Activated naive CD8-positive, alpha-beta T cell treated with anti-CD3 and anti-CD28 coated beads, Interleukin-2, amount 10 ng/mL, durations not matched to agents 7 days and 5 days (primary cell): ENCODE measurements at regions not wholly inside any gene's neighbourhood (a gene's known extent, or its start where the extent isn't known, plus 50 kb on each side); places are given as distances from the start of the nearest gene placed in this dataset.
A peak's percentile ranks its signal among the peaks of the same experiment; 100 is the strongest.
"Not testable (repeated sequence)": the region's sequence is repeated elsewhere in the genome, so short reads cannot be mapped to it uniquely, and the experiment has no call there.

Experiments used
- ATAC-seq: fragments of 150-1000 bp; cut with Tn5 transposase; one replicate; pipeline ENCODE4 v1.10.0; 2021; ENCODE audit warnings: low read depth, moderate library complexity
- POLR2A ChIA-PET: fragments of 350-600 bp; sonication (Branson Sonifier 250); formaldehyde crosslinking; loops from one replicate; lab custom pipeline; 2021; ENCODE audit warnings: antibody characterized with exemption; lab: Charles Lee
- DNase-seq: peaks from one replicate; pipeline ENCODE4 v3.0.0; 2021
- H3K27ac Mint-ChIP-seq: one replicate; pipeline ENCODE4 v1.8.0; 2022; ENCODE audit warnings: mild to moderate bottlenecking, mixed read lengths
- H3K27me3 Mint-ChIP-seq: one replicate; pipeline ENCODE4 v1.8.0; 2022; ENCODE audit warnings: mild to moderate bottlenecking, moderate library complexity, mixed read lengths
- H3K36me3 Mint-ChIP-seq: one replicate; pipeline ENCODE4 v1.8.0; 2021; ENCODE audit warnings: mild to moderate bottlenecking, mixed read lengths
- H3K4me1 Mint-ChIP-seq: one replicate; pipeline ENCODE4 v1.8.0; 2021; ENCODE audit warnings: mixed read lengths
- H3K4me3 Mint-ChIP-seq: one replicate; pipeline ENCODE4 v1.8.0; 2022; ENCODE audit warnings: mild to moderate bottlenecking, moderate library complexity, mixed read lengths
- H3K9me3 Mint-ChIP-seq: one replicate; pipeline ENCODE4 v1.8.0; 2021; ENCODE audit warnings: mixed read lengths

DNA sequence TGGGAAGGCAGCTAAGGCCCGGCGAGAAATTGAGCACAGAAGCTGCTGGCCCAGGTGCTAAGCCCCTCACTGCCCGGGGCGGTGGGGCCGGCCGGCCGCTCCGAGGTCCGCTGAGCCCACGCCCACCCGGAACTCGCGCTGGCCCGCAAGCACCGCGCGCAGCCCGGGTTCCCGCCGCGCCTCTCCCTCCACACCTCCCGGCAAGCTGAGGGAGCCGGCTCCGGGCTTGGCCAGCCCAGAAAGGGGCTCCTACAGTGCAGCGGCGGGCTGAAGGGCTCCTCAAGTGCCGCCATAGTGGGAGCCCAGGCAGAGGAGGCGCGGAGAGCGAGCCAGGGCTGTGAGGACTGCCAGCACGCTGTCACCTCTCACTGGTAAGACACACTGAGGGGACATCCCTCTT is 85.5 kb upstream of the C15orf39 start:
- H3K4me3 Mint-ChIP-seq, H3K4me1 Mint-ChIP-seq, ATAC-seq, DNase-seq, H3K27ac Mint-ChIP-seq, POLR2A ChIA-PET: not testable (repeated sequence)
- Mint-ChIP-seq H3K36me3 (peaks cover 13% of the 10 kb centered on the region), H3K9me3 (peaks cover 13% of the 10 kb centered on the region), H3K27me3 (peaks cover 11% of the 10 kb centered on the region)

DNA sequence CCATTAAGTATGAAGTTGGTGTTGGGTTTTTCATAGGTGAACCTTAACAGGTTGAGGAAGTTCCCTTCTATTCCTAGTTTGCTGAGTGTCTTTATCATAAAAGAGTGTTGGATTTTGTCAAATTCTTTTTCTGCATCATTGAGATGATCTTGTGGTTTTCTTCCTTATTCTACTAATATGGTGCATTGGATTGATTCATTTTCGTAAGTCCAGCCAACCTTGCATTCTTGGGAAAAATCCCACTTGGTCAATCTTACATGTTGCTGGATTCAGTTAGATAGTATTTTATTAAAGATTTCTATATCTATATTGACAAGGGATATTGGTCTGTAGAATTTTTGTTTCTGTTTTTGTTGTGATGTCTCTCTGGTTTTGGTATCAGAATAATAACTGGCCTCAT is 83.7 kb upstream of the C15orf39 start:
- H3K9me3 Mint-ChIP-seq, result peaks cover 8% of the 10 kb centered on the region
- peaks cover 2% of the 10 kb centered on the region for H3K4me1 Mint-ChIP-seq
- POLR2A ChIA-PET, result no interaction called here
- DNase-seq (no peak), ATAC-seq (no peak)
- no peak overlapping the region for H3K27ac Mint-ChIP-seq
- H3K4me3 Mint-ChIP-seq, result no peak overlapping the region
- H3K36me3 Mint-ChIP-seq, result peaks cover 7% of the 10 kb centered on the region
- peaks cover 15% of the 10 kb centered on the region for H3K27me3 Mint-ChIP-seq

DNA sequence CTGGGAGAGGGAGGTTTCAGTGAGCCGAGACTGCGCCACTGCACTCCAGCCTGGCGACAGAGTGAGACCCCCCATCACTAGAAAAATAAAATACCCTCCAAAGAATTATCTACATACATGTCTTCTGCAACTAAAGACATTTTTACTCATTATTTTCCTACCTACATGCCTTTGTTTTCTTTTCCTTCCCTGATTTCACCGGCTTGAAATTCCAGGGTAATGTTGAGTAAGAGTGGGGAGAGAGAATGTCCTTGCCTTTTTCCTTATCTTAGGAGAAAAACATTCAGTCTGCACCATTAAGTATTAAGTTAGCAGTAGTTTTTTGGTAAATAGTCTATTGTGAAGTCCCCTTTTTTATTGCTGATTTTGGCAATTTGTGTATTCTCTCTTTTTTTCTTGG is 82.4 kb upstream of the C15orf39 start:
- H3K27ac Mint-ChIP-seq, H3K4me1 Mint-ChIP-seq, H3K36me3 Mint-ChIP-seq, ATAC-seq, H3K9me3 Mint-ChIP-seq, H3K4me3 Mint-ChIP-seq, DNase-seq, POLR2A ChIA-PET: not testable (repeated sequence)
- H3K27me3 Mint-ChIP-seq, result peaks cover 15% of the 10 kb centered on the region

DNA sequence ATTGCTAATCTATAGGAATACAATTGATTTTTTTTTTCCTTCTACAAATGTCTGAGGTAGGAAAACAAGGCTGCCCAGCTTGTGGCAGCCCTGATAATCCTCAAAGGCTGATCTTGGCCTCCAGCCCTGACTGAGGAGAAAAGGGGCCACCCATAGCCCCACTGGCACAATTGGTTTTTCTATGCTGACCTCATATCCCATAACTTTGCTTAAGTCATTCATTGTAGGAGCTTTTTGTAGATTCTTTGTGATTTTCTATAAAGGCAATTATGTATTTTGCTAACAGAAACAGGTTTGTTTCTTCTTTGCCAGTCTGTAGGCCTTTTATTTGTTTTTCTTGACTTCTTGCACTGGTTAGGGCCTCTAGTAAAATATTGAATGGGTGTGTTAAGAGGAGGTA is 80.2 kb upstream of the C15orf39 start:
- H3K27me3 Mint-ChIP-seq, result peaks cover 15% of the 10 kb centered on the region
- H3K4me3 Mint-ChIP-seq, result no peak overlapping the region
- DNase-seq, result no peak
- no peak overlapping the region for H3K27ac Mint-ChIP-seq
- ATAC-seq, result no peak
- H3K9me3 Mint-ChIP-seq, result peaks cover 3% of the 10 kb centered on the region
- POLR2A ChIA-PET, result no interaction called here
- peaks cover 3% of the 10 kb centered on the region for H3K4me1 Mint-ChIP-seq
- no peaks in the 10 kb centered on the region for H3K36me3 Mint-ChIP-seq

DNA sequence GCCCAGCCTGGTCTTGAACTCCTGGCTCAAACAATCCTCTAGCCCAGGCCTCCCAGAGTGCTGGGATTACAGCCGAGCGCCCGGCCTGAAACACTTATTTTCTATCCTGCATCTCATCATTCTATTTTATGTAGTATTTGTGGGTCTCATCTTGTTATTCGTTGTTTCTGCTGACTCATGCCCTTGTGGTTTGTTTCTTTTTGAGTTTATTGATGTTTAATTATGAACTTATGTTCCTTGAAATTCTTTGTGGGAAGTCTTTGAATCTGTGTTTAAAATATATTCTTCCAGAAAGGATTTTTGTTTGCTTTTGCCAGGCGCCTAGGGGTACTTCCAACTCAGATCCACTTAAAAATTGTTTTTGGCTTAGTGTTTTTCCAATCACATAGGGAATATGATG is 78.3 kb upstream of the C15orf39 start:
- Mint-ChIP-seq H3K36me3 (no peaks in the 10 kb centered on the region), H3K9me3 (no peaks in the 10 kb centered on the region), H3K4me1 (peaks cover 9% of the 10 kb centered on the region), H3K27ac (no peak overlapping the region), H3K4me3 (no peak overlapping the region), H3K27me3 (peaks cover 11% of the 10 kb centered on the region)
- POLR2A ChIA-PET, result interaction anchor here (1.0 kb wide), 1 partner anchor 78 kb away, joined by 3 read pairs; no protein-coding TSS in a partner anchor
- ATAC-seq (no peak), DNase-seq (no peak)

DNA sequence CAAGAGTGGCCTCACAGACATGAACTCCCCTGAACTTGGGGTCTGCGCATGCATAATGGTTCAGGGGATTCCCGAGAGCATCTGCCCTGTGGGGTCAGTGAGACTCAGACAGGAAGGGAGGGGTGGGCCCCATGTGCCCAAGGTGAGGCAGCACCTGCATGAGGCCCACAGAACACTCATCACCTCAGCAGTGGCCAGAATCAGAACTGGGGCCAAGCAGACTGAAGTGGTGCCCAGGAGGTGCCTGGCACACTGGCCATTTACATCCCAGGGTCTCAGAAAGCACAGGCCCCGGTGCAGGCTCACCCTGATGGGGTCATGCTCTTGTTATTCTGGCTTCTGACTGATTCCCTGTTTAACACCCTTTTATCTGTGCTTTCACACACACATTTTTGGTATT is 77.4 kb upstream of the C15orf39 start:
- H3K4me3 Mint-ChIP-seq, ATAC-seq, H3K27me3 Mint-ChIP-seq, POLR2A ChIA-PET, H3K9me3 Mint-ChIP-seq, DNase-seq, H3K36me3 Mint-ChIP-seq, H3K27ac Mint-ChIP-seq: not testable (repeated sequence)
- peaks cover 17% of the 10 kb centered on the region for H3K4me1 Mint-ChIP-seq

DNA sequence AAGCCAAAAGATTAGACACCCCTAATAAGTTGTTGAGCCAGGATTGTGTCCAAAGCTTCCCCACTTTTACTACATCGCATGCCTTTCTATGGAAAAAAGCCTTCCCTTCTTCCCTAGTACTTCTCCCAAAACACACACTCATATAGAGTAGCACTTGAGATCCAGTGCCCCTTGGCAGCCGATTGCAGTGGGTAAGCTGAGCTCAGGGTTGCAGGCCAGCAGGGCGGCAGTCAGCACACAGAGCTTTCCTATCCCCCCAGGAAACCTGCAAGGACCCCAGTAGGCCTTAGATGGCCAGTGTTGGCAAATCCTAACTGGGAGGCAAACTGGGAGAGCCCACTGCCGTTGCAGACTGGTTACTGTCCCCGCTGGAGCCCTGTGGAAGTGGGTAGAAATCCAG is 75.7 kb upstream of the C15orf39 start:
- Mint-ChIP-seq H3K27me3 (peaks cover 5% of the 10 kb centered on the region), H3K36me3 (peaks cover 2% of the 10 kb centered on the region), H3K9me3 (no peaks in the 10 kb centered on the region), H3K4me1 (peaks cover 32% of the 10 kb centered on the region), H3K27ac (no peak overlapping the region), H3K4me3 (no peak overlapping the region)
- POLR2A ChIA-PET, result no interaction called here
- no peak for ATAC-seq
- DNase-seq, result no peak

DNA sequence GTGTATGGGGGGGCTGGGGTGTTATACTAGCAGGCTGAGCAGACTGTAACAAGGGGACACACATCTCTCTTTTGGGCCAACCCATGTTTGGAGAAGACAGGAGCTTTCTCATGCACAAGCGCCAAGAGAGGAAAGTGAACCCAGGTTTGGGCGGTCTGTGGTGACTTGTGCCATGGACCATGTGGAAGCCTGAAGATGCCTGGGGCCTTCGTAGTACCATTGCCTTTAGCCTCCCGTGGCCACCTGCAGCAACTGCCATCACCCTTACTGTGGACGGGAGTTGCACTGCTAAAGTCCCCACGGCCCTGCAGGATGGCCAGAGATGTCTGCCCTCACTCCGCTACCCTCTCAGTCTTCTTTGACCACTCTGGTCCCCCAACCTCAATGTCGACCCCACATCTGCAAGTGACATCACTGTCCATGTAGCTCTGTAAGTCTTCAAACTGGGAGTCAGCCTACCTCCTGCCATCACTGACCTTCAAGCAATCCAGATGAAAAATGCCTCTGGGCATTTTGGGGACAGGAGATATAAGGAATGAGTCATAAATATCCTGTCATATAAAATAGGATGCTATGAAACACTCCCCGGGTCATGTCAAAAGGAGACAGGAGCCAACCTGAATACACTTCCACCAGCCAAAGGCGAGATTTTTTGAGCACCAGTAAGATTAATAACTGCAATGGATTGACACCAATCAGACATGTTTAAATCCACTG is 74.7 kb upstream of the C15orf39 start:
- Mint-ChIP-seq H3K4me1 (peaks cover 39% of the 10 kb centered on the region), H3K36me3 (peaks cover 2% of the 10 kb centered on the region), H3K27ac (no peak overlapping the region), H3K27me3 (no peaks in the 10 kb centered on the region), H3K9me3 (no peaks in the 10 kb centered on the region), H3K4me3 (no peak overlapping the region)
- ATAC-seq (no peak), DNase-seq (no peak)
- POLR2A ChIA-PET, result no interaction called here

DNA sequence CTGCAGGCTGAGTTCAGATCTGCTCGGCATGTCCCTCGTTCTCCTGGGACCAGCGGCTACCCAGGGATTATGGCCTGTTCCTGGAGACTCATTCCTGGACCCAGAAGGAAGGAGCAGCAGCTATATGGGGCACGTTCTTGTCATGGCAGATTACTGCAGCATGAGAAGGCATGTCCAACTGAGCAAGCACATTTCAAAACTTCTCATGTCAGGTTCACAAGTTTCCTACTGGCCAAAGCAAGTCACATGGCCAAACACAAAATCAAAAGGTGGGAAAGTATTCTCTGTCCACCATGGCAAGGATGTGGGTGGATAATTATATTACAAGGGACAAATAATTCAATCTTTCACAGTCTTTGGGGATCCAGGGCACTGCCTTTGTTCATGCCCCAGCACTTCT is 71.9 kb upstream of the C15orf39 start:
- POLR2A ChIA-PET, result interaction anchor here (1.1 to 3.4 kb wide), 7 partner anchors 21 to 86 kb away, joined by 3 to 44 read pairs (median 5); partner anchors contain the start of gene C15orf39
- Mint-ChIP-seq H3K4me3 (peak overlapping the region; percentile 32), H3K27me3 (no peaks in the 10 kb centered on the region), H3K4me1 (peaks cover 39% of the 10 kb centered on the region), H3K9me3 (no peaks in the 10 kb centered on the region), H3K27ac (peak overlapping the region; percentile 97), H3K36me3 (peaks cover 2% of the 10 kb centered on the region)
- DNase-seq, result no peak
- ATAC-seq, result no peak

DNA sequence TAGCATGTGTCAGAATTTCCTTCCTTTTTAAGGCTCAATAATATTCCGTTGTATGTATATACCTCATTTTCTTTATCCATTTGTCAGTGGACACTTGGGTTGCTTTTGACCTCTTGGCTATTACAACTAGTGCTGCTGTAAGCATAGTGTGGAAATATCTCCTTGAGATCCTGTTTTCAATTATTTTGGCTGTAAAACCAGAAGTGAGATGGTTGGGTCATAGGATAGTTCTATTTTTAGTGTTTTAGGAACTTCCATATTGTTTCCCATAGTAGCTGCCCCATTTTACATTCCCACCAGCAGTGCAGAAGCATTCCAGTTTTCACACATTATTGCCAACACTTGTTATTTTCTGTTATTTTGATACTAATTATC is 70.4 kb upstream of the C15orf39 start:
- DNase-seq (no peak), ATAC-seq (no peak)
- no peaks in the 10 kb centered on the region for H3K9me3 Mint-ChIP-seq
- peaks cover 2% of the 10 kb centered on the region for H3K27me3 Mint-ChIP-seq
- POLR2A ChIA-PET, result interaction anchor here (0.6 to 3.4 kb wide), 5 partner anchors 14 to 90 kb away, joined by 3 to 44 read pairs (median 5); partner anchors contain the start of gene C15orf39
- H3K36me3 Mint-ChIP-seq, result peaks cover 2% of the 10 kb centered on the region
- peak overlapping the region; percentile 75 for H3K4me3 Mint-ChIP-seq
- H3K27ac Mint-ChIP-seq, result peak overlapping the region; percentile 97
- H3K4me1 Mint-ChIP-seq, result peaks cover 37% of the 10 kb centered on the region

DNA sequence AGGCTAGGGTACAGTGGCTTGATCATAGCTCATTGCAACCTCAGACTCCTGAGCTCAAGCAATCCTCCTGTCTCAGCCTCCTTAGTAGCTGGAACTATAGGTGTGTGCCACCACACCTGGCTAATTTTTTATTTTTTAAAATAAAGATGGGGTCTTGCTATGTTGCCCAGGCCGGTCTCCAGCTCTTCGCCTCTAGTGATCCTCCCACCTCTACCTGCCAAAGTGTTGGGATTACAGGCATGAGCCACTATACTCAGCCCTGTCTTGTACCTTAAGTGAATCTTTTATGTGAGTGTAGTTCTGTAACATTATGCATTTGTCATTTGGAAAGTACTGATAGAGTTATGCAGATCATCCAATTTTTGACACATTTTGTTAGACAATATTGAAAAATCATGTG is 66.9 kb upstream of the C15orf39 start:
- DNase-seq (no peak), ATAC-seq (no peak)
- Mint-ChIP-seq H3K4me1 (peaks cover 20% of the 10 kb centered on the region), H3K36me3 (peaks cover 2% of the 10 kb centered on the region), H3K9me3 (no peaks in the 10 kb centered on the region), H3K27me3 (peaks cover 5% of the 10 kb centered on the region), H3K27ac (no peak overlapping the region), H3K4me3 (no peak overlapping the region)
- POLR2A ChIA-PET, result interaction anchor here (0.6 kb wide), 1 partner anchor 43 kb away, joined by 3 read pairs; no protein-coding TSS in a partner anchor

DNA sequence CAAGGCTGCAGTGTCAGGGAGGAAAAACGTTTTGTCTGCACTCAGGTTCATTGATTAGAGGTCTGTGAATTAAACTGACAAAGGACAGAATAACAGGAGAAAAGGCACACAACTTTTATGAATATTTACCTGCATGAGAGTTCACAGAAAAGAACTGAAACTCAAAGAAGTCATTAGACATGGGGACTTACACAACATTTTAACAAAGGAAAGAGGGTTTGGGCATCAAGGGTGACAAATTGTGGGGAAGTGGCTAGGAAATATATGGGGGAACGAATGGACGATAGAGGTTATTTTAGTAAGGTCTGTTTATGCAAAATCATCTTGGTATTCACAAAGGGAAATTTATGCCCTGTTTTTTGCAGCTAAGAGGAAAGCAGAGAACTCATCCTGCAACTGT is 65.6 kb upstream of the C15orf39 start:
- no peak for DNase-seq
- Mint-ChIP-seq H3K27me3 (peaks cover 5% of the 10 kb centered on the region), H3K4me3 (no peak overlapping the region), H3K4me1 (peaks cover 8% of the 10 kb centered on the region), H3K9me3 (peaks cover 7% of the 10 kb centered on the region), H3K36me3 (peaks cover 4% of the 10 kb centered on the region), H3K27ac (no peak overlapping the region)
- POLR2A ChIA-PET, result interaction anchor here (0.6 kb wide), 1 partner anchor 61 kb away, joined by 3 read pairs; no protein-coding TSS in a partner anchor
- no peak for ATAC-seq

DNA sequence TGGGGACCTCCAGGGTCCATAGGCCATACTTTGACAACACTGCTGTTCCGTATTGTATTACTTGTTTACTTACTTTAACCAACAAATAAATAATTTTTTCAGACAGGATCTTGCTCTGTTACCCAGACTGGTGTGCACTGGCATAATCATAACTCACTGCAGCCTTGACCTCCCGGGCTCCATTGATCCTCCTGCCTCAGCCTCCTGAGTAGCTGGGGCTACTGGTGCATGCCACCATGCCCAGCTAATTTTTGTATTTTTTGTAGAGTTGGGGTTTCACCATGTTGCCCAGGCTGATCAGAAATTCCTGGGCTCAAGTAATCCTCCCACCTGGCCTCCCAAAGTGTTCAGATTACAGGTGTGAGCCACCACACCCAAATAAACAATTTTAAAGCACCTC is 64.9 kb upstream of the C15orf39 start:
- POLR2A ChIA-PET, result no interaction called here
- no peak overlapping the region for H3K27ac Mint-ChIP-seq

More for the DNA sequence above, 64.9 kb upstream of the C15orf39 start:
- Mint-ChIP-seq H3K9me3 (peaks cover 8% of the 10 kb centered on the region), H3K27me3 (peaks cover 5% of the 10 kb centered on the region), H3K4me3 (no peak overlapping the region), H3K4me1 (peaks cover 5% of the 10 kb centered on the region), H3K36me3 (peaks cover 4% of the 10 kb centered on the region)
- ATAC-seq (no peak), DNase-seq (no peak)
